BLaER1 treated with 17β-estradiol and CSF1 and Interleukin-3, amounts not matched to agents 10 nM and 100 nM (cell line): ENCODE measurements at regions not wholly inside any gene's neighbourhood (a gene's known extent, or its start where the extent isn't known, plus 50 kb on each side); places are given as distances from the start of the nearest gene placed in this dataset.

Experiments
- H3K27ac ChIP-seq, 11 experiments: shearing (Covaris generic); formaldehyde crosslinking; 2 replicates each; pipeline ENCODE4 v1.8.1; 2022
- H3K27me3 ChIP-seq, 11 experiments: shearing (Covaris generic); formaldehyde crosslinking; 2 replicates each; pipeline ENCODE4 v1.8.1; 2022
- H3K36me3 ChIP-seq, 11 experiments: shearing (Covaris generic); formaldehyde crosslinking; 2 replicates each; pipeline ENCODE4 v1.8.1; 2022
- H3K4me1 ChIP-seq, 10 experiments: shearing (Covaris generic); formaldehyde crosslinking; 2 replicates each; pipeline ENCODE4 v1.8.1; 2022
- H3K4me2 ChIP-seq, 11 experiments: shearing (Covaris generic); formaldehyde crosslinking; 2 replicates each; pipeline ENCODE4 v1.8.1; 2022
- H3K4me3 ChIP-seq, 10 experiments: shearing (Covaris generic); formaldehyde crosslinking; 2 replicates each; pipeline ENCODE4 v1.8.1; 2022
- H3K9ac ChIP-seq, 11 experiments: shearing (Covaris generic); formaldehyde crosslinking; 2 replicates each; pipeline ENCODE4 v1.8.1; 2022
- H3K9me3 ChIP-seq, 11 experiments: shearing (Covaris generic); formaldehyde crosslinking; replicated peaks in 1 of 11; 2 replicates each; pipeline ENCODE4 v1.8.1; 2022
- H4K20me1 ChIP-seq, 11 experiments: shearing (Covaris generic); formaldehyde crosslinking; 2 replicates each; pipeline ENCODE4 v1.8.1; 2022
- Cebpa-rat ChIP-seq, 11 experiments: shearing (Covaris generic); IDR thresholded peaks; 2 replicates each; pipeline ENCODE4 v1.8.1; 2022

DNA sequence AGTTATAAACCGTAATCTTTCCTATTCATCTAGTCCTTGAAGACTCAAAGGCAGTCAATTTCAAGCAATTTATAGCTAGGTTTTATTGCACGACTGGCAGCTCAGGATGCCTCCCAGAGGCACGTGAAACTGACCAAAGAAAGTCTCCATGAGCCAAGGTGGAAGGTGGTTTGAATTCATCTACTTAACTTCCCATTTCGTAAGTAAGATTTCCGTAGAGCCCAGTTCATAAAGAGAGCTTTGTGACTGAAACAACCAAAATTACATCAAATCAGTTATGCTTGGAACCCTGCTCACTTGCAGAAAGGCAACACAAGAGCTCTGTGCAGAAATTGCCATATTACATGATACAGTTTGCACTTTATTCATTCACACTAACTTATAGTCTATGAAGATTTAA lies 556.0 kb downstream of the TRIML1 start:
- H3K9ac ChIP-seq = no peak overlapping the region
- no peak overlapping the region for H3K4me3 ChIP-seq
- H3K4me1 ChIP-seq = peaks cover 0 to 7% (median 0%) of the 10 kb centered on the region in 10 experiments; a peak in 3 of 20 replicates
- H3K27me3 ChIP-seq = no peaks in the 10 kb centered on the region
- no peaks in the 10 kb centered on the region for H4K20me1 ChIP-seq
- no peak for TF ChIP-seq Cebpa-rat (IDR thresholded peaks at IDR 0.05)
- no peaks in the 10 kb centered on the region for H3K36me3 ChIP-seq
- no peak overlapping the region for H3K27ac ChIP-seq
- H3K9me3 ChIP-seq = no peaks in the 10 kb centered on the region
- no peak overlapping the region for H3K4me2 ChIP-seq

DNA sequence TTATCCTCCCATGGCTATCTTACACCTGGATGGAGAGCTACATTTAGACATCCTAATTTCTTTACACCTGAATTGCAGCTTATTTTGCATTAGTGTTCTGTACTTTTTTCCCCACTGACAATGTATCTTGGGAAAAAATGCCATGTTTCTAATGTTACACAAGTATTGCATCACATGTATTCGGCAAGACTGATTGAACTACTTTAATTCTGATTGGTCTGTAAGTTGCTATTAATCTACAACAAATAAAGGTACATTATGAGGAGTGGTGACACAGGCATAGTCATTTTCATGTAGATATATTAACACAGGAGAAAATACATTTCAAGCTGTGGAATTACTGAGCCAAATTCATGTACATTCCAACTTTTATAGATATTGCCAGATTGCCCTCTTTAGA lies 558.0 kb downstream of the TRIML1 start:
- TF ChIP-seq Cebpa-rat (IDR thresholded peaks at IDR 0.05) = no peak
- H3K4me1 ChIP-seq = no peaks in the 10 kb centered on the region
- H3K4me3 ChIP-seq = no peak overlapping the region
- no peaks in the 10 kb centered on the region for H3K36me3 ChIP-seq
- no peaks in the 10 kb centered on the region for H3K27me3 ChIP-seq
- H3K27ac ChIP-seq = no peak overlapping the region
- no peaks in the 10 kb centered on the region for H4K20me1 ChIP-seq
- no peak overlapping the region for H3K4me2 ChIP-seq
- H3K9ac ChIP-seq = no peak overlapping the region
- H3K9me3 ChIP-seq = peaks cover 0 to 6% (median 0%) of the 10 kb centered on the region in 11 experiments; a peak in 2 of 22 replicates

DNA sequence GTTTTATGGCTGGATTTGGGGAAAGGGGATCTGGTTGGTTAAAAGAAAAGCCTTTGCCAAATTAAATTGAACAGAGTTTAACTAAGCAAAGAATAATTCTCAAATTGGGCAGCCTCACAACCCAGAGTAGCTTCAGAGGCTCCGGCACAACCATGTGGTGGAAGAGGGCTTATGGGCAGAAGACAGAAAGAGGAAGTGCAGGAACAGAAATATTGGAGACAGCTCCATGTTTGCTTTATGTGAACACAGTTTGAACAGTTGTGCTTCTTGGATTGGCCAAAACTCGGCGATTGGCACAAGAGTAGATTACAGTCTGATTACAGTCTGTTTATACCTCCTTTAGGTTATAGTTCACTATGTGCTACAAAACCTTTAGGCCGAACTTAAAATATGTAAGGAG lies 562.7 kb downstream of the TRIML1 start:
- H3K9me3 ChIP-seq = peaks cover 0 to 6% (median 0%) of the 10 kb centered on the region in 11 experiments; a peak in 2 of 22 replicates
- TF ChIP-seq Cebpa-rat (IDR thresholded peaks at IDR 0.05) = no peak
- H3K27me3 ChIP-seq = no peaks in the 10 kb centered on the region
- no peak overlapping the region for H3K9ac ChIP-seq
- no peak overlapping the region for H3K27ac ChIP-seq
- H3K36me3 ChIP-seq = no peaks in the 10 kb centered on the region
- H4K20me1 ChIP-seq = no peaks in the 10 kb centered on the region
- no peaks in the 10 kb centered on the region for H3K4me1 ChIP-seq
- no peak overlapping the region for H3K4me2 ChIP-seq
- H3K4me3 ChIP-seq = no peak overlapping the region

DNA sequence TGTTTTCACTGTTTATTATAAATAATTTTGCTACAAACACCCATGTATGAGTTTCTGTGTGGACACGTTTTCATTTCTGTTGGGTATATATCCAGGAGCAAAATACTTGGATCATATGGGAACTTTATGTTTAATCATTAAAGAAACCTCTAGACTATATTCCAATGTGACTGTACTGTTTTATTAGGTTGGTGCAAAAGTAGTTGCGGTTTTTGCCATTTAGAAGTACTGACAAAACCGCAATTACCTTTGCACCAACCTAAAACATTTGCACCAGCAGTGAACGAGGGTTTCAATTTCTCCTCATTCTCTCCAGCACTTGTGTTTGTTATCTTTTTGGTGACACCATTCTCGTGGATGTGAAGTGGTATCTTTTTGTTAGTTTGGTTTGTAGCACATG lies 565.0 kb downstream of the TRIML1 start:
- no peaks in the 10 kb centered on the region for H3K4me1 ChIP-seq
- no peak for TF ChIP-seq Cebpa-rat (IDR thresholded peaks at IDR 0.05)
- no peaks in the 10 kb centered on the region for H3K36me3 ChIP-seq
- no peak overlapping the region for H3K4me3 ChIP-seq
- no peak overlapping the region for H3K27ac ChIP-seq
- H4K20me1 ChIP-seq = no peaks in the 10 kb centered on the region
- peaks cover 0 to 6% (median 0%) of the 10 kb centered on the region in 11 experiments; a peak in 2 of 22 replicates for H3K9me3 ChIP-seq
- H3K9ac ChIP-seq = no peak overlapping the region
- H3K4me2 ChIP-seq = no peak overlapping the region
- no peaks in the 10 kb centered on the region for H3K27me3 ChIP-seq

DNA sequence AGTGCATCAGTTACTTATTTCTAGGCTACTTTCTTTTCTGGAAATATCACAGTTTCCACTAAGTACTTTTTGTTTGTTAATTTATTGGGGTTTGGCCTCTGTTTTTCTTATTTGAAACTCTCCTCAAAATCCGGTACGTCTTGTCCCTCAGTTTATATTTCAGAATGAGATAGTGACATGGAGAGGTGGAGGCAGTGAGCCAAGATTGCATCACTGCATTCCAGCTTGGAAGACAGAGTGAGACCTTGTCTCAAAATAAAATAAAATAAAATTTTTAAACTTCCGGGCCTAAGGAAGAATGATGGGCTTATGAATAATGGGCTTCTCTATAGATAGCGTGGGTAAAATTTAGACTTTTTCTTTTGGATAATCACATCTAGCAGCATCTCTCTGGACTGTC lies 567.8 kb downstream of the TRIML1 start:
- Histone ChIP-seq H3K9me3 (no peaks in the 10 kb centered on the region), H4K20me1 (no peaks in the 10 kb centered on the region)

DNA sequence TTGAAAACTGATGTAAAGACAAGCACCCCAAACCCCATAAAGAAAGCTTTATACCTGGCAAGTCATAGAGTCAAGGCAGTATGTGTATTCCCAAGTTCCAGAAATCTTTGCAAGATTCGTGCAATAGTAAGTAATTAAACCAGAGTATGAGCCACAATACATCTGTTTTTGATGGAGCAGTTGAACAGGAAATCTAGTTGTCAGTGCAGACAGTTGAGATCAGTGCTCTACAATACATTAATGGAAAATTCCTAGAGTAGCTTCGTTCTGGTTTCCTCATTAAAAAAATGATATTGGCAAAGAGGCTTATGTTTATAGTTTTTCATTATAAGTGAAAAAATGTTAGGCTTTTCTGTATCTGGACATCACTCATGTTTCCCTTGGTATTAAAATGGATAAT lies 575.3 kb downstream of the TRIML1 start:
- Histone ChIP-seq H3K4me1 (no peaks in the 10 kb centered on the region), H3K4me3 (no peak overlapping the region), H4K20me1 (no peaks in the 10 kb centered on the region), H3K36me3 (no peaks in the 10 kb centered on the region), H3K27me3 (no peaks in the 10 kb centered on the region), H3K27ac (no peak overlapping the region), H3K9me3 (no peaks in the 10 kb centered on the region), H3K9ac (no peak overlapping the region), H3K4me2 (no peak overlapping the region)
- no peak for TF ChIP-seq Cebpa-rat (IDR thresholded peaks at IDR 0.05)

More for the DNA sequence above, 567.8 kb downstream of the TRIML1 start:
- no peak for TF ChIP-seq Cebpa-rat (IDR thresholded peaks at IDR 0.05)
- Histone ChIP-seq H3K27ac (no peak overlapping the region), H3K4me3 (no peak overlapping the region), H3K4me2 (no peak overlapping the region), H3K4me1 (no peaks in the 10 kb centered on the region), H3K36me3 (no peaks in the 10 kb centered on the region), H3K27me3 (no peaks in the 10 kb centered on the region), H3K9ac (no peak overlapping the region)

DNA sequence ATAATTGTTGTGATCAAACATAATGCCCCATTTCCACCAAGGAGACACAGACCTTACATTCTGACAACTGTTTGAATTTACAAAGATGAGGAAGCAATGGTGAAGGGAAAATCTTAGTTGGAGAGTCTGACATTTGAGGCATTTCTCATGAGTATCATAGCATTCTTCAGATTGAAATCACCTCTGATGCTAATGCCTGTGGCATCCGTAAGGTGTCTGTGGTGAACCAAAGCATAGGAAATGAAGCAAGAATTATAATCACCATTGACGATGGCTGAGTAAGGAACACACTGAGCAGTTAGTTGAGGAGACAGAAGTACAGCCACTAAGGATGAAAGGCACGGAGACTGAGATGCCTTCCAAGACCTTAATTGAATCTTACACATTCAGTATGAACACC lies 575.7 kb downstream of the TRIML1 start:
- Histone ChIP-seq H3K4me1 (no peaks in the 10 kb centered on the region), H3K4me2 (no peak overlapping the region), H3K4me3 (no peak overlapping the region), H3K9me3 (no peaks in the 10 kb centered on the region), H3K27ac (no peak overlapping the region), H4K20me1 (no peaks in the 10 kb centered on the region), H3K36me3 (no peaks in the 10 kb centered on the region), H3K9ac (no peak overlapping the region), H3K27me3 (no peaks in the 10 kb centered on the region)
- TF ChIP-seq Cebpa-rat (IDR thresholded peaks at IDR 0.05) = no peak

DNA sequence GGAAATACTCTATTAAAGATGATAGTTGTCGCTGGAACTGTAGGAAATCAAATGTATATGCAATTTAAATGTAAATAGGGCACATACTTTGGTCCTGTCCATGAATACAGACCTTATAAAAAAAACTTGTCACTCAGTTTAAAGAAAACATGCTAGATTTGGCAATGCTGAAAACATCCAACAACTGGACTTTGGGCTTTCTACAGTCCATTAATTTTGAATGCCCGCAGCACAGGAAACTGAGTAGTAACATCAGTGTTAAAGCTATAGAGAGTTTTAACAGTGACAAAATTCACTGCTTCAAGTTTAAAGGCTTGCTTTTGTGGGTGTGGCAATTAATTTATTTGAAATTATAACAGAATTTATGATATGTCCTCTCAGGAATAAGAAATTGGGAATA lies 578.4 kb downstream of the TRIML1 start:
- no peak overlapping the region for H3K9ac ChIP-seq
- H3K9me3 ChIP-seq = peaks cover 11 to 23% (median 14%) of the 10 kb centered on the region in 11 experiments
- H3K4me1 ChIP-seq = no peaks in the 10 kb centered on the region
- TF ChIP-seq Cebpa-rat (IDR thresholded peaks at IDR 0.05) = no peak
- no peak overlapping the region for H3K4me2 ChIP-seq
- no peaks in the 10 kb centered on the region for H3K36me3 ChIP-seq
- H4K20me1 ChIP-seq = no peaks in the 10 kb centered on the region
- no peak overlapping the region for H3K4me3 ChIP-seq
- H3K27me3 ChIP-seq = no peaks in the 10 kb centered on the region
- H3K27ac ChIP-seq = no peak overlapping the region

DNA sequence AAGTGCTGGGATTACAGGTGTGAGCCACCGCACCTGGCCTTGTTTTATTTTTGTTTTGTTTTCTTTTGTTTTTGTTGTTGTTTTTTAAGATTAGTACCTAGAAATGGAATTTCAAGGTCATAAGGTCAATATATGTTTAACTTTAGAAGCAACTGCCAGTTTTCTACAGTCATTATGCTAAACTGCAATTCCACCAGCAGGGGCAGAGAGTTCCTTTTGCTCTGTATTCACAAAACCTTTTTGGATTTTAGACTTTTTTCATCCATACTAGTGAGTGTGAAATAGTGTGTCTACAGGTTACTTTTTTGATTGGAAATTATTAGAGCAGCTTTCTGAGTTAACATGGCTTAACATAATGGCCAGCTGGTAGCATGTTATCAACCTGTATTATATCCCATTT lies 580.6 kb downstream of the TRIML1 start:
- Histone ChIP-seq H3K4me1 (no peaks in the 10 kb centered on the region), H3K9ac (no peak overlapping the region), H4K20me1 (no peaks in the 10 kb centered on the region), H3K9me3 (peaks cover 11 to 23% (median 14%) of the 10 kb centered on the region in 11 experiments), H3K4me2 (no peak overlapping the region), H3K27ac (no peak overlapping the region), H3K4me3 (no peak overlapping the region), H3K27me3 (no peaks in the 10 kb centered on the region), H3K36me3 (no peaks in the 10 kb centered on the region)
- TF ChIP-seq Cebpa-rat (IDR thresholded peaks at IDR 0.05) = no peak

DNA sequence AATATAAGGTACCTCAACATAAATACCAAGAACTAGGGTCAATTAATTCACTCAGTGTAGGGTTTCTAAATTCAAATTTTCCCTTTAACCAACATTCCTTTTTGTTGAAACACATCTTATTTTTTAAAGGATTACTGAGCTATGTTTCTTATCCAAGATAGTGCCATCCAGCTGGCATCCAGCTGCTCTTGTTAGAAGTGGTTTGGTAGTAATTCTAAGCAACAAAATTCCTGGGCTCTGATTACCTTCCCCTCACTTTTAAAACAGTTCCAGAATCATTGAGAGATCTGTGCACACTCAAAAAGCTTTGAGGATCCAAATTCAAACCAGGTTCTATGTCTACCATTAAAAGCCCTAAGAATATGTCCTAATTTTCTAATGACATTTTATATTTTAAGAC lies 583.7 kb downstream of the TRIML1 start:
- no peaks in the 10 kb centered on the region for H3K4me1 ChIP-seq
- H3K27me3 ChIP-seq = no peaks in the 10 kb centered on the region
- H3K9ac ChIP-seq = no peak overlapping the region
- no peak overlapping the region for H3K4me3 ChIP-seq
- H3K36me3 ChIP-seq = no peaks in the 10 kb centered on the region
- peaks cover 11 to 23% (median 14%) of the 10 kb centered on the region in 11 experiments for H3K9me3 ChIP-seq
- no peak overlapping the region for H3K27ac ChIP-seq
- no peak overlapping the region for H3K4me2 ChIP-seq
- no peaks in the 10 kb centered on the region for H4K20me1 ChIP-seq
- TF ChIP-seq Cebpa-rat (IDR thresholded peaks at IDR 0.05) = no peak
